ENCODE measurements at regions not wholly inside any gene's neighbourhood (a gene's known extent, or its start where the extent isn't known, plus 50 kb on each side); places are given as distances from the start of the nearest gene placed in this dataset.

GRCh38 chr16:85526185-85526974, 86.7 kb upstream of the GSE1 start (continued):
- TF ChIP-seq SAP130 (CRISPR knock-in tag; IDR thresholded peaks at IDR 0.05; ENCODE audit: low read depth) (peak; percentile 69), SP1 (IDR thresholded peaks at IDR 0.05) (no peak), SP1 (CRISPR knock-in tag; IDR thresholded peaks at IDR 0.05) (0 out of 2 replicates have a peak, but pooled peaks have one; percentile 20), RAD21 (CRISPR knock-in tag; IDR thresholded peaks at IDR 0.05) (0 out of 2 replicates have a peak, but pooled peaks have one; percentile 14), TBX3 (IDR thresholded peaks at IDR 0.05; ENCODE audit: borderline replicate concordance) (0 out of 2 replicates have a peak, but pooled peaks have one; percentile 13), ZBTB7B (CRISPR knock-in tag; IDR thresholded peaks at IDR 0.05) (peak; percentile 97), FOXA1 (IDR thresholded peaks at IDR 0.05) (no peak), FOXA1 (CRISPR knock-in tag; IDR thresholded peaks at IDR 0.05) (no peak; the same call in 1 of the 2 replicates), EED (CRISPR knock-in tag; IDR thresholded peaks at IDR 0.05) (peak; percentile 64; the same call in 1 of the 2 replicates), ZNF18 (CRISPR knock-in tag; IDR thresholded peaks at IDR 0.05; ENCODE audit: insufficient replicate concordance) (no peak), CCDC6 (CRISPR knock-in tag; IDR thresholded peaks at IDR 0.05) (peak; percentile 78; the same call in 1 of the 2 replicates), ZBTB33 (CRISPR knock-in tag; IDR thresholded peaks at IDR 0.05) (peak; percentile 75), HNRNPL (IDR thresholded peaks at IDR 0.05; ENCODE audit: low read depth, low read length) (peak; percentile 93), PAF1 (CRISPR knock-in tag; IDR thresholded peaks at IDR 0.05) (no peak), ZIK1 (CRISPR knock-in tag; IDR thresholded peaks at IDR 0.05; ENCODE audit: borderline replicate concordance, low read depth) (0 out of 2 replicates have a peak, but pooled peaks have one; percentile 41), ZNF724P (CRISPR knock-in tag; IDR thresholded peaks at IDR 0.05; ENCODE audit: borderline replicate concordance) (no peak), RFX1 (IDR thresholded peaks at IDR 0.05) (no peak), BORCS8-MEF2B (CRISPR knock-in tag; IDR thresholded peaks at IDR 0.05) (peak; percentile 51; the same call in 1 of the 2 replicates), NCOA2 (CRISPR knock-in tag; IDR thresholded peaks at IDR 0.05) (peak; percentile 42), THAP11 (CRISPR knock-in tag; IDR thresholded peaks at IDR 0.05) (no peak), GATAD2A (CRISPR knock-in tag; IDR thresholded peaks at IDR 0.05) (peak; percentile 78), UBTF (CRISPR knock-in tag; IDR thresholded peaks at IDR 0.05) (peak; percentile 68)
- TF ChIP-seq, protein P1, sequence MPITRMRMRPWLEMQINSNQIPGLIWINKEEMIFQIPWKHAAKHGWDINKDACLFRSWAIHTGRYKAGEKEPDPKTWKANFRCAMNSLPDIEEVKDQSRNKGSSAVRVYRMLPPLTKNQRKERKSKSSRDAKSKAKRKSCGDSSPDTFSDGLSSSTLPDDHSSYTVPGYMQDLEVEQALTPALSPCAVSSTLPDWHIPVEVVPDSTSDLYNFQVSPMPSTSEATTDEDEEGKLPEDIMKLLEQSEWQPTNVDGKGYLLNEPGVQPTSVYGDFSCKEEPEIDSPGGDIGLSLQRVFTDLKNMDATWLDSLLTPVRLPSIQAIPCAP (CRISPR knock-in tag; IDR thresholded peaks at IDR 0.05; ENCODE audit: low read depth): no peak
- TF ChIP-seq, protein P2, sequence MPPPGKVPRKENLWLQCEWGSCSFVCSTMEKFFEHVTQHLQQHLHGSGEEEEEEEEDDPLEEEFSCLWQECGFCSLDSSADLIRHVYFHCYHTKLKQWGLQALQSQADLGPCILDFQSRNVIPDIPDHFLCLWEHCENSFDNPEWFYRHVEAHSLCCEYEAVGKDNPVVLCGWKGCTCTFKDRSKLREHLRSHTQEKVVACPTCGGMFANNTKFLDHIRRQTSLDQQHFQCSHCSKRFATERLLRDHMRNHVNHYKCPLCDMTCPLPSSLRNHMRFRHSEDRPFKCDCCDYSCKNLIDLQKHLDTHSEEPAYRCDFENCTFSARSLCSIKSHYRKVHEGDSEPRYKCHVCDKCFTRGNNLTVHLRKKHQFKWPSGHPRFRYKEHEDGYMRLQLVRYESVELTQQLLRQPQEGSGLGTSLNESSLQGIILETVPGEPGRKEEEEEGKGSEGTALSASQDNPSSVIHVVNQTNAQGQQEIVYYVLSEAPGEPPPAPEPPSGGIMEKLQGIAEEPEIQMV (CRISPR knock-in tag; IDR thresholded peaks at IDR 0.05; ENCODE audit: low read depth): 0 out of 2 replicates have a peak, but pooled peaks have one; percentile 15
